LHCN-M2 (cell line): ENCODE measurements at regions not wholly inside any gene's neighbourhood (a gene's known extent, or its start where the extent isn't known, plus 50 kb on each side); places are given as distances from the start of the nearest gene placed in this dataset.

Experiments
- DNase-seq: peaks from one replicate; pipeline ENCODE4 v3.0.0-alpha.2; 2012; ENCODE audit warnings: low read depth

GRCh38 chr10:123573236-123574108 is 92.7 kb upstream of the GPR26 start:
- DNase-seq = peak; percentile 11

- no peak for DNase-seq
Measured at GRCh38 chr10:123574109-123574698, 92.0 kb upstream of the GPR26 start.

- DNase-seq = no peak
Measured at GRCh38 chr10:123575105-123575504, 91.0 kb upstream of the GPR26 start.

- DNase-seq = no peak
Measured at GRCh38 chr10:123576706-123577105, 89.4 kb upstream of the GPR26 start.

GRCh38 chr10:123577921-123578461 is 88.2 kb upstream of the GPR26 start:
- DNase-seq = no peak

GRCh38 chr10:123578721-123579120 is 87.4 kb upstream of the GPR26 start:
- DNase-seq = no peak

- no peak for DNase-seq
Measured at GRCh38 chr10:123579675-123580074, 86.5 kb upstream of the GPR26 start.

- no peak for DNase-seq
Measured at GRCh38 chr10:123580426-123580825, 85.7 kb upstream of the GPR26 start.

GRCh38 chr10:123581656-123582055 is 84.5 kb upstream of the GPR26 start:
- DNase-seq = no peak

- peak; percentile 50 for DNase-seq
Measured at GRCh38 chr10:123582084-123582989, 83.8 kb upstream of the GPR26 start.

GRCh38 chr10:123583639-123584418 is 82.3 kb upstream of the GPR26 start:
- peak; percentile 31 for DNase-seq

- DNase-seq = no peak
Measured at GRCh38 chr10:123584419-123584775, 81.8 kb upstream of the GPR26 start.

GRCh38 chr10:123585477-123586445 is 80.4 kb upstream of the GPR26 start:
- no peak for DNase-seq

GRCh38 chr10:123587110-123587509 is 79.0 kb upstream of the GPR26 start:
- no peak for DNase-seq

GRCh38 chr10:123588386-123588914 is 77.7 kb upstream of the GPR26 start:
- no peak for DNase-seq

- DNase-seq = no peak
Measured at GRCh38 chr10:123595661-123596060, 70.5 kb upstream of the GPR26 start.

GRCh38 chr10:123597676-123598075 is 68.5 kb upstream of the GPR26 start:
- no peak for DNase-seq

- DNase-seq = no peak
Measured at GRCh38 chr10:123599366-123599849, 66.7 kb upstream of the GPR26 start.

GRCh38 chr10:123600177-123600576 is 66.0 kb upstream of the GPR26 start:
- DNase-seq = no peak
